NCI-H1092 (cell line): ENCODE measurements at regions not wholly inside any gene's neighbourhood (a gene's known extent, or its start where the extent isn't known, plus 50 kb on each side); places are given as distances from the start of the nearest gene placed in this dataset.

Experiments used
- DNase-seq: peaks from one replicate; lab custom pipeline; 2025; lab: John Stamatoyannopoulos, UW

- no peak for DNase-seq
Observed at GRCh38 chr2:15883684-15884083, 56.7 kb upstream of the MYCN start.

GRCh38 chr2:15884790-15885189 is 55.6 kb upstream of the MYCN start:
- DNase-seq, result no peak

GRCh38 chr2:15886231-15886630 is 54.1 kb upstream of the MYCN start:
- no peak for DNase-seq

- no peak for DNase-seq
Observed at GRCh38 chr2:15889442-15890123, 50.8 kb upstream of the MYCN start.

GRCh38 chr2:15890124-15890754 is 50.1 kb upstream of the MYCN start:
- no peak for DNase-seq
